GM21529 (cell line): ENCODE measurements at regions not wholly inside any gene's neighbourhood (a gene's known extent, or its start where the extent isn't known, plus 50 kb on each side); places are given as distances from the start of the nearest gene placed in this dataset.
"Not testable (repeated sequence)": the region's sequence is repeated elsewhere in the genome, so short reads cannot be mapped to it uniquely, and the experiment has no call there.

Experiments used
- ATAC-seq: cut with Tn5 transposase; IDR thresholded peaks from one replicate; pipeline ENCODE4 v1.9.1; 2021; ENCODE audit not compliant: unreplicated experiment

- no peak for ATAC-seq
Observed at GRCh38 chrX:81857192-81857591, 655.3 kb downstream of the SH3BGRL start.

- no peak for ATAC-seq
Observed at GRCh38 chrX:81866873-81867272, 665.0 kb downstream of the SH3BGRL start.

GRCh38 chrX:81868979-81869378, 667.1 kb downstream of the SH3BGRL start:
- ATAC-seq: no peak

GRCh38 chrX:81874807-81875206, 672.9 kb downstream of the SH3BGRL start:
- no peak for ATAC-seq

- ATAC-seq: no peak
Observed at GRCh38 chrX:81875800-81876199, 673.9 kb downstream of the SH3BGRL start.

GRCh38 chrX:81876437-81876836, 674.5 kb downstream of the SH3BGRL start:
- no peak for ATAC-seq

GRCh38 chrX:81890521-81890920, 688.6 kb downstream of the SH3BGRL start:
- ATAC-seq: no peak

GRCh38 chrX:81900522-81900921, 698.6 kb downstream of the SH3BGRL start:
- ATAC-seq: no peak

GRCh38 chrX:81925812-81926211, 723.9 kb downstream of the SH3BGRL start:
- ATAC-seq: no peak

GRCh38 chrX:81945911-81946310, 744.0 kb downstream of the SH3BGRL start:
- not testable (repeated sequence) for ATAC-seq

- no peak for ATAC-seq
Observed at GRCh38 chrX:81957318-81957717, 755.4 kb downstream of the SH3BGRL start.

- peak; percentile 68 for ATAC-seq
Observed at GRCh38 chrX:81957900-81958545, 756.1 kb downstream of the SH3BGRL start.

GRCh38 chrX:81959964-81960363, 758.1 kb downstream of the SH3BGRL start:
- ATAC-seq: no peak

- not testable (repeated sequence) for ATAC-seq
Observed at GRCh38 chrX:81974413-81974812, 772.5 kb downstream of the SH3BGRL start.

- no peak for ATAC-seq
Observed at GRCh38 chrX:81979806-81980515, 778.1 kb downstream of the SH3BGRL start.

GRCh38 chrX:81987217-81987616, 785.3 kb downstream of the SH3BGRL start:
- ATAC-seq: not testable (repeated sequence)

- ATAC-seq: no peak
Observed at GRCh38 chrX:81996166-81996565, 794.3 kb downstream of the SH3BGRL start.

- ATAC-seq: no peak
Observed at GRCh38 chrX:82029571-82030218, 827.8 kb downstream of the SH3BGRL start.

- no peak for ATAC-seq
Observed at GRCh38 chrX:82031250-82031649, 829.3 kb downstream of the SH3BGRL start.

GRCh38 chrX:82038793-82039192, 836.9 kb downstream of the SH3BGRL start:
- no peak for ATAC-seq

GRCh38 chrX:82041034-82041433, 839.1 kb downstream of the SH3BGRL start:
- no peak for ATAC-seq

GRCh38 chrX:82058728-82059127, 856.8 kb downstream of the SH3BGRL start:
- no peak for ATAC-seq
